NCI-H2171 treated with DMSO at 0.1 percent for 48 hours (cell line): ENCODE measurements at regions not wholly inside any gene's neighbourhood (a gene's known extent, or its start where the extent isn't known, plus 50 kb on each side); places are given as distances from the start of the nearest gene placed in this dataset.
A peak's percentile ranks its signal among the peaks of the same experiment; 100 is the strongest.

Source experiments
- DNase-seq: peaks from one replicate; lab custom pipeline; 2025; lab: John Stamatoyannopoulos, UW

GRCh38 chr6:126091466-126091865 is 105.1 kb downstream of the TRMT11 start:
- no peak for DNase-seq

GRCh38 chr6:126093108-126093507 is 106.8 kb downstream of the TRMT11 start:
- DNase-seq, result no peak

GRCh38 chr6:126094411-126094810 is 108.1 kb downstream of the TRMT11 start:
- no peak for DNase-seq

GRCh38 chr6:126100386-126100785 is 114.0 kb downstream of the TRMT11 start:
- DNase-seq, result no peak

- no peak for DNase-seq
Observed at GRCh38 chr6:126102358-126102757, 116.0 kb downstream of the TRMT11 start.

GRCh38 chr6:126103993-126104392 is 117.7 kb downstream of the TRMT11 start:
- DNase-seq, result no peak

- DNase-seq, result no peak
Observed at GRCh38 chr6:126107475-126108166, 121.3 kb downstream of the TRMT11 start.

- no peak for DNase-seq
Observed at GRCh38 chr6:126110512-126111270, 124.4 kb downstream of the TRMT11 start.

- DNase-seq, result no peak
Observed at GRCh38 chr6:126111327-126111726, 125.0 kb downstream of the TRMT11 start.

- no peak for DNase-seq
Observed at GRCh38 chr6:126112171-126112632, 125.9 kb downstream of the TRMT11 start.

- DNase-seq, result no peak
Observed at GRCh38 chr6:126113261-126113660, 126.9 kb downstream of the TRMT11 start.

GRCh38 chr6:126117251-126117650 is 130.9 kb downstream of the TRMT11 start:
- no peak for DNase-seq

- DNase-seq, result no peak
Observed at GRCh38 chr6:126118058-126118755, 131.9 kb downstream of the TRMT11 start.

- no peak for DNase-seq
Observed at GRCh38 chr6:126118936-126119335, 132.6 kb downstream of the TRMT11 start.

GRCh38 chr6:126123226-126123625 is 136.9 kb downstream of the TRMT11 start:
- DNase-seq, result no peak

- peak; percentile 4 for DNase-seq
Observed at GRCh38 chr6:126127659-126128058, 141.3 kb downstream of the TRMT11 start.

- DNase-seq, result no peak
Observed at GRCh38 chr6:126131246-126131645, 144.9 kb downstream of the TRMT11 start.

GRCh38 chr6:126133984-126134383 is 147.6 kb downstream of the TRMT11 start:
- no peak for DNase-seq

- DNase-seq, result no peak
Observed at GRCh38 chr6:126134491-126134890, 148.2 kb downstream of the TRMT11 start.

GRCh38 chr6:126140015-126140414 is 153.7 kb downstream of the TRMT11 start:
- no peak for DNase-seq

- DNase-seq, result no peak
Observed at GRCh38 chr6:126143761-126144251, 157.5 kb downstream of the TRMT11 start.

- DNase-seq, result no peak
Observed at GRCh38 chr6:126145351-126145750, 159.0 kb downstream of the TRMT11 start.
